AG04450 (cell line): ENCODE measurements at regions not wholly inside any gene's neighbourhood (a gene's known extent, or its start where the extent isn't known, plus 50 kb on each side); places are given as distances from the start of the nearest gene placed in this dataset.

Source experiments
- CTCF ChIA-PET: fragments of 300-600, 350-600 bp; formaldehyde crosslinking; extraction: SDS; loops from one replicate; lab custom pipeline; 2022; ENCODE audit warnings: antibody characterized with exemption, inconsistent platforms; lab: Charles Lee
- POLR2A ChIA-PET: fragments of 350-600 bp; formaldehyde crosslinking; extraction: SDS; loops from one replicate; lab custom pipeline; 2021; ENCODE audit warnings: antibody characterized with exemption, inconsistent platforms; lab: Yijun Ruan, JAX
- DNase-seq: peaks from one replicate; pipeline ENCODE4 v3.0.0-alpha.2; 2011; ENCODE audit warnings: low read depth, low spot score
- H3K27ac ChIP-seq: one replicate; pipeline ENCODE4 v1.5.1; 2012; ENCODE audit warnings: low read depth, low read length, control low read depth
- H3K27me3 ChIP-seq: one replicate; pipeline ENCODE4 v1.6.0; 2012; ENCODE audit warnings: low read length; ENCODE audit not compliant: control insufficient read depth, insufficient read depth
- H3K4me3 ChIP-seq: 2 replicates; pipeline ENCODE4 v1.5.1; 2011; ENCODE audit warnings: mild to moderate bottlenecking, low read depth, low read length, control low read depth
- H3K9me3 ChIP-seq: 2 replicates; pipeline ENCODE4 v1.5.1; 2012; ENCODE audit warnings: low read length; ENCODE audit not compliant: control insufficient read depth, insufficient read depth
- TF ChIP-seq, protein P1 (sequence below): IDR thresholded peaks from 2 replicates; pipeline ENCODE4 v1.5.1; 2011; ENCODE audit warnings: low read depth, low read length, control low read depth, inconsistent platforms

DNA sequence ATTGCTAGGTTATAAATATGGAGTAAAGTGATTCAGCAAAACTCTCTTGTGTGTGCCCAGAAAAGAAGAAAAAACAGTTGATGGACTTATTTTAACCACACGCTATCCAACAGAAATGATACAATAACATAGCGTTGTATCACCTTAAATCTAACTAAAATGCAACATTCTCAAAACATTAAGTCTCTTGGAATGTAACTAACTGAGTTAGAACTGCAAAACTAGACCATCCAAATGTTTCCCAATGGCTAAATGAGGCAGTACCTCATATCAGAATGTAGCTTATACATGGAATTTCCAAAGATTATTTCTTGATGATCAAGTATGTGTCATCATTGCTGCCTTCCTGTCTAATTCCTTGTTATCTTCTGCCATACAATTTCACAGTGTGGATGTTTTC lies 187.9 kb downstream of the CNTN3 start:
- Histone ChIP-seq H3K27ac (no peak overlapping the region), H3K9me3 (no peaks in the 10 kb centered on the region), H3K27me3 (no peaks in the 10 kb centered on the region), H3K4me3 (no peak overlapping the region)
- ChIA-PET POLR2A (no interaction called here), CTCF (no interaction called here)
- TF ChIP-seq, protein P1, sequence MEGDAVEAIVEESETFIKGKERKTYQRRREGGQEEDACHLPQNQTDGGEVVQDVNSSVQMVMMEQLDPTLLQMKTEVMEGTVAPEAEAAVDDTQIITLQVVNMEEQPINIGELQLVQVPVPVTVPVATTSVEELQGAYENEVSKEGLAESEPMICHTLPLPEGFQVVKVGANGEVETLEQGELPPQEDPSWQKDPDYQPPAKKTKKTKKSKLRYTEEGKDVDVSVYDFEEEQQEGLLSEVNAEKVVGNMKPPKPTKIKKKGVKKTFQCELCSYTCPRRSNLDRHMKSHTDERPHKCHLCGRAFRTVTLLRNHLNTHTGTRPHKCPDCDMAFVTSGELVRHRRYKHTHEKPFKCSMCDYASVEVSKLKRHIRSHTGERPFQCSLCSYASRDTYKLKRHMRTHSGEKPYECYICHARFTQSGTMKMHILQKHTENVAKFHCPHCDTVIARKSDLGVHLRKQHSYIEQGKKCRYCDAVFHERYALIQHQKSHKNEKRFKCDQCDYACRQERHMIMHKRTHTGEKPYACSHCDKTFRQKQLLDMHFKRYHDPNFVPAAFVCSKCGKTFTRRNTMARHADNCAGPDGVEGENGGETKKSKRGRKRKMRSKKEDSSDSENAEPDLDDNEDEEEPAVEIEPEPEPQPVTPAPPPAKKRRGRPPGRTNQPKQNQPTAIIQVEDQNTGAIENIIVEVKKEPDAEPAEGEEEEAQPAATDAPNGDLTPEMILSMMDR: no peak
- DNase-seq: no peak

- Histone ChIP-seq H3K4me3 (no peak overlapping the region), H3K27me3 (no peaks in the 10 kb centered on the region), H3K9me3 (no peaks in the 10 kb centered on the region), H3K27ac (no peak overlapping the region)
- POLR2A ChIA-PET: no interaction called here
- no peak for DNase-seq
- TF ChIP-seq, protein P1: no peak
- CTCF ChIA-PET: interaction anchor here (0.6 kb wide), 1 partner anchor 77 kb away, joined by 4 read pairs; no protein-coding TSS in a partner anchor
These were observed 190.6 kb downstream of the CNTN3 start for GRCh38 chr3:74423867-74424266.

- CTCF ChIA-PET: no interaction called here
- Histone ChIP-seq H3K4me3 (no peak overlapping the region), H3K27me3 (no peaks in the 10 kb centered on the region), H3K9me3 (no peaks in the 10 kb centered on the region), H3K27ac (no peak overlapping the region)
- TF ChIP-seq, protein P1: no peak
- no peak for DNase-seq
- POLR2A ChIA-PET: no interaction called here
These were observed 193.8 kb downstream of the CNTN3 start for GRCh38 chr3:74420538-74421124.

DNA sequence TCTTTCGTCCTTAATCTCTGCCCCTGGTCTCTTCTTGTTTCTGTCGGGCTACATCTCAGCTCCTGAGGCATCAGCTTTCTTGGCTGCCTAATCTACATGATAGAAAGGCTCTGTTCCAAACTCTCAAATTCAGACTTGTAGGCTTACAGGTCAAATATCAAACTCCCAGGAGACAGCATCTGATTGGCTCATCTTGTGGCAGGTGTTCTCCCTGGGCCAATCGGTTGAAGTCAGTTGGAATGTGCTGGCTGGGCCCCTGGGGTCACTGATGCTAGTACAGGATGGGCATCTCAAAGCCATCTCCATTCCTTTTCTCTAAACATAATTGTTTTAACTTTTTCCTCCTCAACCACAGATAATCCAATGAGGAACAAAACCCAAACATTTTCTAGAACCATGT lies 198.7 kb downstream of the CNTN3 start:
- TF ChIP-seq, protein P1: no peak
- Histone ChIP-seq H3K4me3 (no peak overlapping the region), H3K27me3 (no peaks in the 10 kb centered on the region), H3K9me3 (no peaks in the 10 kb centered on the region), H3K27ac (no peak overlapping the region)
- CTCF ChIA-PET: no interaction called here
- no peak for DNase-seq
- POLR2A ChIA-PET: no interaction called here

GRCh38 chr3:74413547-74414241 lies 200.8 kb downstream of the CNTN3 start:
- Histone ChIP-seq H3K9me3 (no peaks in the 10 kb centered on the region), H3K4me3 (no peak overlapping the region), H3K27ac (no peak overlapping the region), H3K27me3 (no peaks in the 10 kb centered on the region)
- POLR2A ChIA-PET: no interaction called here
- no peak for DNase-seq
- CTCF ChIA-PET: no interaction called here
- TF ChIP-seq, protein P1: no peak
